ENCODE measurements at regions not wholly inside any gene's neighbourhood (a gene's known extent, or its start where the extent isn't known, plus 50 kb on each side); places are given as distances from the start of the nearest gene placed in this dataset.
A peak's percentile ranks its signal among the peaks of the same experiment; 100 is the strongest.

GRCh38 chrX:148268673-148269072 is 231.7 kb upstream of the AFF2 start:
- H3K27me3 Mint-ChIP-seq (ENCODE audit: low read depth, unreplicated experiment), result no peaks in the 10 kb centered on the region
- no peak overlapping the region for H3K4me3 Mint-ChIP-seq (ENCODE audit: unreplicated experiment)
- Histone ChIP-seq H3K36me3 (ENCODE audit: insufficient read depth, low read length) (no peaks in the 10 kb centered on the region), H3K79me2 (ENCODE audit: insufficient read depth, low read length) (no peaks in the 10 kb centered on the region), H4K20me1 (ENCODE audit: insufficient read depth, low read length) (no peaks in the 10 kb centered on the region), H2AFZ (ENCODE audit: low read depth, low read length) (no peak overlapping the region), H3K27me3 (ENCODE audit: insufficient read depth, low read length) (no peaks in the 10 kb centered on the region), H3K9me3 (ENCODE audit: insufficient read depth, low read depth, low read length) (no peaks in the 10 kb centered on the region), H3K4me3 (ENCODE audit: insufficient read depth, low read depth, low read length) (no peak overlapping the region), H3K9ac (ENCODE audit: low read length) (no peak overlapping the region), H3K4me1 (ENCODE audit: insufficient read depth, low read length) (no peaks in the 10 kb centered on the region), H3K4me2 (ENCODE audit: low read length) (no peak overlapping the region), H3K27ac (ENCODE audit: low read depth, low read length) (no peak overlapping the region)
- DNase-seq (ENCODE audit: low read depth) (no peak), FAIRE-seq (peak; percentile 17)
- H3K27ac Mint-ChIP-seq (ENCODE audit: unreplicated experiment), result no peak overlapping the region
- H3K4me1 Mint-ChIP-seq (ENCODE audit: low read depth, unreplicated experiment), result no peaks in the 10 kb centered on the region
- H3K36me3 Mint-ChIP-seq (ENCODE audit: low read depth, unreplicated experiment), result no peaks in the 10 kb centered on the region
- TF ChIP-seq, protein P1, sequence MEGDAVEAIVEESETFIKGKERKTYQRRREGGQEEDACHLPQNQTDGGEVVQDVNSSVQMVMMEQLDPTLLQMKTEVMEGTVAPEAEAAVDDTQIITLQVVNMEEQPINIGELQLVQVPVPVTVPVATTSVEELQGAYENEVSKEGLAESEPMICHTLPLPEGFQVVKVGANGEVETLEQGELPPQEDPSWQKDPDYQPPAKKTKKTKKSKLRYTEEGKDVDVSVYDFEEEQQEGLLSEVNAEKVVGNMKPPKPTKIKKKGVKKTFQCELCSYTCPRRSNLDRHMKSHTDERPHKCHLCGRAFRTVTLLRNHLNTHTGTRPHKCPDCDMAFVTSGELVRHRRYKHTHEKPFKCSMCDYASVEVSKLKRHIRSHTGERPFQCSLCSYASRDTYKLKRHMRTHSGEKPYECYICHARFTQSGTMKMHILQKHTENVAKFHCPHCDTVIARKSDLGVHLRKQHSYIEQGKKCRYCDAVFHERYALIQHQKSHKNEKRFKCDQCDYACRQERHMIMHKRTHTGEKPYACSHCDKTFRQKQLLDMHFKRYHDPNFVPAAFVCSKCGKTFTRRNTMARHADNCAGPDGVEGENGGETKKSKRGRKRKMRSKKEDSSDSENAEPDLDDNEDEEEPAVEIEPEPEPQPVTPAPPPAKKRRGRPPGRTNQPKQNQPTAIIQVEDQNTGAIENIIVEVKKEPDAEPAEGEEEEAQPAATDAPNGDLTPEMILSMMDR (IDR thresholded peaks at IDR 0.05; ENCODE audit: insufficient read depth, low read depth, low read length), result no peak
- TF ChIP-seq EZH2 (IDR thresholded peaks at IDR 0.05; ENCODE audit: insufficient read depth, low read length), result no peak
- no peaks in the 10 kb centered on the region for H3K9me3 Mint-ChIP-seq (ENCODE audit: unreplicated experiment)

- Histone ChIP-seq H3K27ac (ENCODE audit: low read depth, low read length) (no peak overlapping the region), H3K36me3 (ENCODE audit: insufficient read depth, low read length) (no peaks in the 10 kb centered on the region), H3K4me1 (ENCODE audit: insufficient read depth, low read length) (no peaks in the 10 kb centered on the region), H3K4me2 (ENCODE audit: low read length) (no peak overlapping the region), H2AFZ (ENCODE audit: low read depth, low read length) (no peak overlapping the region), H4K20me1 (ENCODE audit: insufficient read depth, low read length) (no peaks in the 10 kb centered on the region), H3K79me2 (ENCODE audit: insufficient read depth, low read length) (no peaks in the 10 kb centered on the region), H3K9ac (ENCODE audit: low read length) (no peak overlapping the region), H3K27me3 (ENCODE audit: insufficient read depth, low read length) (no peaks in the 10 kb centered on the region), H3K9me3 (ENCODE audit: insufficient read depth, low read depth, low read length) (no peaks in the 10 kb centered on the region), H3K4me3 (ENCODE audit: insufficient read depth, low read depth, low read length) (no peak overlapping the region)
- no peak overlapping the region for H3K4me3 Mint-ChIP-seq (ENCODE audit: unreplicated experiment)
- no peaks in the 10 kb centered on the region for H3K4me1 Mint-ChIP-seq (ENCODE audit: low read depth, unreplicated experiment)
- no peaks in the 10 kb centered on the region for H3K27me3 Mint-ChIP-seq (ENCODE audit: low read depth, unreplicated experiment)
- TF ChIP-seq, protein P1 (IDR thresholded peaks at IDR 0.05; ENCODE audit: insufficient read depth, low read depth, low read length), result no peak
- no peak for TF ChIP-seq EZH2 (IDR thresholded peaks at IDR 0.05; ENCODE audit: insufficient read depth, low read length)
- H3K27ac Mint-ChIP-seq (ENCODE audit: unreplicated experiment), result no peak overlapping the region
- FAIRE-seq (no peak), DNase-seq (ENCODE audit: low read depth) (no peak)
- H3K36me3 Mint-ChIP-seq (ENCODE audit: low read depth, unreplicated experiment), result no peaks in the 10 kb centered on the region
- no peaks in the 10 kb centered on the region for H3K9me3 Mint-ChIP-seq (ENCODE audit: unreplicated experiment)
These were observed 230.9 kb upstream of the AFF2 start for GRCh38 chrX:148269513-148269912.

DNA sequence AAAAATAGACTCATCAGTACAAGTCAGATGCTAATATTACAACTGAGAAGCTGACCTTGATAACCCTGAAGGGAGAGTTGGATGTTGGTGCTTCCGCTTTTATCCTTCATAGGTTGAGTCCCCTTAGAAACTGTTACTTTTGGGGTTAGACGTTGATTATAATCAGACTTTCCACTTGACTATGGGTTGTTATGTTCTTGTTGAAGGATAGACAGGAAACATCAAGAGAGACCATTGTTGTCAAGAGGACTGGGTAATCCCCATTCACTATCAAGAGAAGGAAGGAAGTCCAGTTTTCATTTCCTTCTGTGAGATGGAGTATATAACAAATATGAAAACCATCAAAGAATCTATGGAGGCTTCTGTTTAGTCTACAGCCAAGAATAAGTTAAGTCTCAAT is 229.9 kb upstream of the AFF2 start:
- Mint-ChIP-seq H3K36me3 (ENCODE audit: low read depth, unreplicated experiment) (no peaks in the 10 kb centered on the region), H3K27ac (ENCODE audit: unreplicated experiment) (no peak overlapping the region), H3K4me3 (ENCODE audit: unreplicated experiment) (no peak overlapping the region), H3K27me3 (ENCODE audit: low read depth, unreplicated experiment) (no peaks in the 10 kb centered on the region), H3K4me1 (ENCODE audit: low read depth, unreplicated experiment) (no peaks in the 10 kb centered on the region), H3K9me3 (ENCODE audit: unreplicated experiment) (peaks cover 2% of the 10 kb centered on the region)
- Histone ChIP-seq H3K4me3 (ENCODE audit: insufficient read depth, low read depth, low read length) (no peak overlapping the region), H3K27me3 (ENCODE audit: insufficient read depth, low read length) (no peaks in the 10 kb centered on the region), H3K27ac (ENCODE audit: low read depth, low read length) (no peak overlapping the region), H2AFZ (ENCODE audit: low read depth, low read length) (no peak overlapping the region), H3K9me3 (ENCODE audit: insufficient read depth, low read depth, low read length) (no peaks in the 10 kb centered on the region), H3K9ac (ENCODE audit: low read length) (no peak overlapping the region), H4K20me1 (ENCODE audit: insufficient read depth, low read length) (no peaks in the 10 kb centered on the region), H3K36me3 (ENCODE audit: insufficient read depth, low read length) (no peaks in the 10 kb centered on the region), H3K4me1 (ENCODE audit: insufficient read depth, low read length) (no peaks in the 10 kb centered on the region), H3K4me2 (ENCODE audit: low read length) (no peak overlapping the region), H3K79me2 (ENCODE audit: insufficient read depth, low read length) (no peaks in the 10 kb centered on the region)
- TF ChIP-seq EZH2 (IDR thresholded peaks at IDR 0.05; ENCODE audit: insufficient read depth, low read length), result no peak
- TF ChIP-seq, protein P1 (IDR thresholded peaks at IDR 0.05; ENCODE audit: insufficient read depth, low read depth, low read length), result no peak
- no peak for DNase-seq (ENCODE audit: low read depth)
- peak; percentile 79 for FAIRE-seq
